T-cell (primary cell): ENCODE measurements at regions not wholly inside any gene's neighbourhood (a gene's known extent, or its start where the extent isn't known, plus 50 kb on each side); places are given as distances from the start of the nearest gene placed in this dataset.

Experiments
- ATAC-seq, 4 experiments: fragments of 200-7000 bp in 3 of 4; fragments of 150-1000 bp in 1 of 4; cut with Tn5 transposase; replicated peaks in 1 of 4; 1 replicate in 3 of 4; 2 replicates in 1 of 4; pipeline ENCODE4 v1.10.0; 2021; ENCODE audit warnings: moderate library complexity in 3 of 4, mild to moderate bottlenecking in 2 of 4, moderate number of reproducible peaks in 1 of 4
- CTCF ChIA-PET, 2 donors: fragments of 300-600 bp; sonication (Branson Sonifier 250); formaldehyde crosslinking; loops; one replicate each; lab custom pipeline; 2022; ENCODE audit warnings: antibody characterized with exemption in 2 of 2; lab: Charles Lee
- POLR2A ChIA-PET, 2 donors: fragments of 300-600 bp; sonication (Branson Sonifier 250); formaldehyde crosslinking; loops; one replicate each; lab custom pipeline; 2022; ENCODE audit warnings: antibody characterized with exemption in 2 of 2; lab: Charles Lee
- DNase-seq, 35 experiments: peaks; one replicate each; pipeline versions ENCODE4 v3.0.0 to v3.0.0-alpha.2; 2013 to 2023
- H3K27ac ChIP-seq: one replicate; pipeline ENCODE4 v1.5.1; 2013; ENCODE audit warnings: low read length
- H3K27me3 ChIP-seq, 2 experiments: replicated peaks in 1 of 2; 1 replicate in 1 of 2; 2 replicates in 1 of 2; pipeline versions ENCODE4 v1.6.1 to v1.7.0; 2013; ENCODE audit warnings: low read length in 1 of 2, mixed read lengths in 1 of 2; ENCODE audit not compliant: control insufficient read depth in 2 of 2, insufficient read depth in 2 of 2; ENCODE audit errors: extremely low read depth in 1 of 2
- H3K36me3 ChIP-seq, 2 donors: 1 replicate in 1 of 2; 2 replicates in 1 of 2; pipeline versions ENCODE4 v1.6.1 to v1.7.0; 2013; ENCODE audit warnings: low read length in 1 of 2; ENCODE audit not compliant: control insufficient read depth in 2 of 2, insufficient read depth in 1 of 2; ENCODE audit errors: extremely low read depth in 1 of 2
- H3K4me1 ChIP-seq, 2 experiments: 1 replicate in 1 of 2; 2 replicates in 1 of 2; pipeline versions ENCODE4 v1.6.1 to v1.7.0; 2013; ENCODE audit warnings: low read length in 2 of 2, mixed read lengths in 1 of 2; ENCODE audit not compliant: insufficient read depth in 2 of 2, control insufficient read depth in 1 of 2; ENCODE audit errors: extremely low read depth in 1 of 2
- H3K4me3 ChIP-seq, 2 donors: 1 replicate in 1 of 2; 2 replicates in 1 of 2; pipeline versions ENCODE4 v1.5.1 to v1.7.0; 2013; ENCODE audit warnings: mild to moderate bottlenecking in 2 of 2, low read length in 1 of 2, moderate library complexity in 1 of 2; ENCODE audit not compliant: control insufficient read depth in 1 of 2; ENCODE audit errors: extremely low read depth in 1 of 2
- H3K9me3 ChIP-seq: 2 replicates; pipeline ENCODE4 v1.7.0; 2013
- H3K27ac Mint-ChIP-seq, 2 donors: one replicate each; pipeline ENCODE4 v1.8.0; 2020 to 2021; ENCODE audit warnings: mild to moderate bottlenecking in 2 of 2, mixed read lengths in 2 of 2
- H3K27me3 Mint-ChIP-seq, 2 donors: one replicate each; pipeline ENCODE4 v1.8.0; 2021 to 2022; ENCODE audit warnings: mixed read lengths in 2 of 2
- H3K36me3 Mint-ChIP-seq: one replicate; pipeline ENCODE4 v1.8.0; 2021; ENCODE audit warnings: mixed read lengths
- H3K4me1 Mint-ChIP-seq, 3 donors: one replicate each; pipeline ENCODE4 v1.8.0; 2020 to 2022; ENCODE audit warnings: mixed read lengths in 3 of 3, mild to moderate bottlenecking in 1 of 3
- H3K4me3 Mint-ChIP-seq, 3 donors: one replicate each; pipeline ENCODE4 v1.8.0; 2020 to 2022; ENCODE audit warnings: mild to moderate bottlenecking in 3 of 3, mixed read lengths in 3 of 3, moderate library complexity in 3 of 3
- H3K9me3 Mint-ChIP-seq, 3 donors: one replicate each; pipeline ENCODE4 v1.8.0; 2020 to 2022; ENCODE audit warnings: mixed read lengths in 3 of 3
- WGBS: methylation state at CpG from one replicate; pipeline ENCODE4 v1.1.5; 2013; ENCODE audit warnings: missing lambda C conversion rate; ENCODE audit not compliant: insufficient coverage; 5-methylcytosine and 5-hydroxymethylcytosine counted together

DNA sequence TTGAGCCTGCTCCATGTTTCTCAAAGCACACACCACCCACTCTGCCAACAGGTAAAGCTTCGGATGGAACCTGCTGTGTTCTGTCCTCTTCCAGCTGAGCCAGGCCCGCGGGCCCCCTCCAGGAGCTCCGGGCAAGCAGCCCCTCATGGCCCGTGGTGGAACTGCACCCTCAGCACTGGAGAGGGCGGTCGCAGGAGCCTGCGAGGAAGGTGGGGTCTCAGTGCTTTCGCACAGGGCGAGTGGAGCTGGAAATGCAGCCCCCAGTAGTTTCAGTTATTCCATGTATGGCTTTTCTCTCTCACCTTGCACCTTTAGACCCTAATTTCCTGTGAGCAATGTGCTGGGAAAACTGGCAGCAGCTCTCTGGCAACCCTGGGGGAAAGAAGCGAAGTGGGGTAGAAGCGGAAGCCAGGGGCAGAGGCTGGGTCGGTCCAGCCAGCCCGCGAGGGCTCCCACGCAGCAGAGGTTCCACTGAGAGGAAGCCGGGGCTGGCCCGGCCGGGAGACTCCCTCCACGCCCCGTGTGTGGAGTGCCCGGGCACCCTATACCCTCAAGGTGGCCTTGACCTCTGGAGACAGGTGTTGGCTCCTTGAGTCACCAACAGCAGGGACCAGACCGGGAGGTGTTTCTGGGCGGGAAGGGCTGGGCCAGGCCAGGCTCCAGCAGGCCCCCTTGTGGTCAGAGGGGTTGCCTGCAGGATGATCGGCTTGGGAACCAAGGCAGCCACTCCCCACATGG lies 119.9 kb upstream of the TMEM45B start:
- ATAC-seq (peak; percentile 91 to 95 (median 92)), DNase-seq (peak; percentile 27 to 77 (median 60))
- CTCF ChIA-PET = interaction anchor here (0.5 to 1.3 kb wide), 8 partner anchors 8 to 1271 kb away, joined by 3 to 4 read pairs (median 4); no protein-coding TSS in a partner anchor
- Histone ChIP-seq H3K36me3 (no peaks in the 10 kb centered on the region), H3K9me3 (no peaks in the 10 kb centered on the region), H3K27ac (no peak overlapping the region), H3K4me1 (peaks cover 0 to 14% of the 10 kb centered on the region in 2 experiments), H3K27me3 (peaks cover 0 to 26% of the 10 kb centered on the region in 2 experiments), H3K4me3 (peak overlapping the region; percentile 48 to 55)
- POLR2A ChIA-PET = no interaction called here
- no peaks in the 10 kb centered on the region for H3K9me3 Mint-ChIP-seq
- peak overlapping the region; percentile 77 to 85 (median 84) for H3K4me3 Mint-ChIP-seq
- H3K36me3 Mint-ChIP-seq = no peaks in the 10 kb centered on the region
- peaks cover 0 to 8% of the 10 kb centered on the region in 2 donors for H3K27me3 Mint-ChIP-seq
- peak overlapping the region; percentile 23 to 58 for H3K27ac Mint-ChIP-seq
- 3% methylated on average over 18 of the region's 25 CpGs for WGBS
- H3K4me1 Mint-ChIP-seq = peaks cover 7 to 10% (median 8%) of the 10 kb centered on the region in 3 donors

- H3K27ac ChIP-seq = no peak overlapping the region
- no peaks in the 10 kb centered on the region for H3K36me3 ChIP-seq
- Mint-ChIP-seq H3K27me3 (peaks cover 0 to 11% of the 10 kb centered on the region in 2 donors), H3K36me3 (no peaks in the 10 kb centered on the region), H3K4me1 (peaks cover 7 to 10% (median 8%) of the 10 kb centered on the region in 3 donors), H3K4me3 (peak overlapping the region; percentile 77 to 85 (median 84)), H3K27ac (no peak overlapping the region), H3K9me3 (no peaks in the 10 kb centered on the region)
- no peak for DNase-seq
- 76% methylated on average over 7 of the region's 13 CpGs for WGBS
- no peak for ATAC-seq
- CTCF ChIA-PET = interaction anchor here in 1 of 2 donors (1.0 kb wide), 1 partner anchor 9 kb away, joined by 3 read pairs; no protein-coding TSS in a partner anchor
- no peak overlapping the region for H3K4me3 ChIP-seq
- peaks cover 0 to 14% of the 10 kb centered on the region in 2 experiments for H3K4me1 ChIP-seq
- POLR2A ChIA-PET = no interaction called here
- no peaks in the 10 kb centered on the region for H3K9me3 ChIP-seq
- H3K27me3 ChIP-seq = peaks cover 0 to 22% of the 10 kb centered on the region in 2 experiments
Observed at GRCh38 chr11:129696309-129696989, 119.2 kb upstream of the TMEM45B start.

- CTCF ChIA-PET = no interaction called here
- no peak overlapping the region for H3K27ac Mint-ChIP-seq
Observed at GRCh38 chr11:129698212-129698611, 117.4 kb upstream of the TMEM45B start.

DNA sequence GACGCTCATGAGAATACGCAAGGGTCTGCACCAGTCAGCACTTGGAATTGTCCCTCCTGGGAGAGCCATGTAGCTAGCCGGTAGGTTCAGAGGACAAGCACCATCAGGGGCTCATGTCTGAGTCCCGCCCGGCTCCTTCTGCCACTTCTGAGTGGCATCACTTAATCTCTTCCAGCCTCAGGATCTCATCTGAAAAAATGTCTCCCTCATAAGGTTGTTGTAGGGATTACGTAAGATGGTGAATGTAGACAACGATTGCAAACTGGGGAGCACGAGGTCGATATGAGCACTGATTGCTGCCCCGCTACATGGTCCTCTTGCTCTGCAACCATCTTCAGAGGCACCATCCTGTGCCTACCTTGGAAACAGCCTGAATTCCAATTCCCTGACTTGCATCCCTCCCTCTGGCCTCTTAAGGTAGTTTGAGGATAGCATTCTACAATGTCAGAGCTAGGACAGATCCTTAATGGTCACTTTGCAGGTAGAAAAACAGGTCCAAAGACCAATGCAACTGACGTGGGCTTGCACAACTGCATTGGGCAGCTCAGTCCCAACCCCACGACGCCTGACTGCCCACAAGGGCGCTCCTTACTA lies 115.8 kb upstream of the TMEM45B start:
- Mint-ChIP-seq H3K9me3 (no peaks in the 10 kb centered on the region), H3K27ac (no peak overlapping the region), H3K27me3 (peaks cover 0 to 10% of the 10 kb centered on the region in 2 donors), H3K4me1 (peaks cover 5 to 8% (median 7%) of the 10 kb centered on the region in 3 donors), H3K4me3 (no peak overlapping the region), H3K36me3 (no peaks in the 10 kb centered on the region)
- no peak overlapping the region for H3K4me3 ChIP-seq
- POLR2A ChIA-PET = no interaction called here
- no peak overlapping the region for H3K27ac ChIP-seq
- peaks cover 0 to 11% of the 10 kb centered on the region in 2 experiments for H3K27me3 ChIP-seq
- 88% methylated on average over 7 of the region's 14 CpGs for WGBS
- no peaks in the 10 kb centered on the region for H3K36me3 ChIP-seq
- H3K9me3 ChIP-seq = no peaks in the 10 kb centered on the region
- no peak for DNase-seq
- peaks cover 0 to 14% of the 10 kb centered on the region in 2 experiments for H3K4me1 ChIP-seq
- CTCF ChIA-PET = no interaction called here
- no peak for ATAC-seq

More at GRCh38 chr11:129698212-129698611, 117.4 kb upstream of the TMEM45B start:
- H3K36me3 Mint-ChIP-seq = no peaks in the 10 kb centered on the region
- Histone ChIP-seq H3K9me3 (no peaks in the 10 kb centered on the region), H3K27ac (no peak overlapping the region), H3K36me3 (no peaks in the 10 kb centered on the region), H3K4me3 (no peak overlapping the region), H3K27me3 (peaks cover 0 to 15% of the 10 kb centered on the region in 2 experiments), H3K4me1 (peaks cover 0 to 14% of the 10 kb centered on the region in 2 experiments)
- H3K27me3 Mint-ChIP-seq = peaks cover 0 to 10% of the 10 kb centered on the region in 2 donors
- WGBS = 0% methylated on average over 1 of the region's 1 CpG
- H3K9me3 Mint-ChIP-seq = no peaks in the 10 kb centered on the region
- ATAC-seq (no peak), DNase-seq (no peak)
- POLR2A ChIA-PET = no interaction called here
- peaks cover 7 to 10% (median 8%) of the 10 kb centered on the region in 3 donors for H3K4me1 Mint-ChIP-seq
- no peak overlapping the region for H3K4me3 Mint-ChIP-seq

- H3K36me3 Mint-ChIP-seq = no peaks in the 10 kb centered on the region
- whole genome bisulfite sequencing = 87% methylated on average over 2 of the region's 3 CpGs
- no peak for ATAC-seq
- no peak for DNase-seq
- Histone ChIP-seq H3K4me3 (no peak overlapping the region), H3K36me3 (no peaks in the 10 kb centered on the region), H3K27ac (no peak overlapping the region), H3K4me1 (peaks cover 0 to 7% of the 10 kb centered on the region in 2 experiments), H3K27me3 (peaks cover 0 to 13% of the 10 kb centered on the region in 2 experiments), H3K9me3 (no peaks in the 10 kb centered on the region)
- H3K27me3 Mint-ChIP-seq = peaks cover 0 to 10% of the 10 kb centered on the region in 2 donors
- H3K4me3 Mint-ChIP-seq = no peak overlapping the region
- H3K9me3 Mint-ChIP-seq = no peaks in the 10 kb centered on the region
- no peak overlapping the region for H3K27ac Mint-ChIP-seq
- POLR2A ChIA-PET = no interaction called here
- CTCF ChIA-PET = no interaction called here
- H3K4me1 Mint-ChIP-seq = peaks cover 0 to under 1% (median under 1%) of the 10 kb centered on the region in 3 donors
Observed at GRCh38 chr11:129700701-129701100, 114.9 kb upstream of the TMEM45B start.

DNA sequence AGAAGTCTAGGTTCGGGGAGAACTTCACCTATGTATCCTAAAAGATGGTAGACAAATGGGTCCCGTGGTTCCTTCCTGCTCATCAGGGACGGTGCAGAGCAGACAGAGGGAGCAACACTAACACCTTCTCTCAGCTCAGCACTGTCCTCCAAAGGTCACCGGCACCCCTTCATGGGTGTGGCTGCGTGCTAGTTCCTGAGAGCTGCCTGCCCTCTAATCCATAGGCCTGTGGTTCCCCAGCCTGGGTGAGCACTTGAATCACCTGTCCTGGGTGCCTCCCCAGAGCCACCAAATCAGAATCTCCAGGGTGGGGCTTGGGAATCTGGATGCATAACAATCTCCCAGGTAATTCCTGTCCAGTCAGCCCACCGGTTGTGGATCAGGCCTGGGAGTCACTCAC lies 113.9 kb upstream of the TMEM45B start:
- Histone ChIP-seq H3K4me1 (no peaks in the 10 kb centered on the region), H3K27ac (no peak overlapping the region), H3K4me3 (no peak overlapping the region), H3K36me3 (no peaks in the 10 kb centered on the region), H3K27me3 (peaks cover 0 to 5% of the 10 kb centered on the region in 2 experiments), H3K9me3 (no peaks in the 10 kb centered on the region)
- H3K9me3 Mint-ChIP-seq = no peaks in the 10 kb centered on the region
- ChIA-PET CTCF (no interaction called here), POLR2A (no interaction called here)
- no peak overlapping the region for H3K27ac Mint-ChIP-seq
- no peak overlapping the region for H3K4me3 Mint-ChIP-seq
- H3K36me3 Mint-ChIP-seq = no peaks in the 10 kb centered on the region
- no peak for ATAC-seq
- H3K27me3 Mint-ChIP-seq = peaks cover 0 to 16% of the 10 kb centered on the region in 2 donors
- whole genome bisulfite sequencing = 82% methylated on average over 4 of the region's 6 CpGs
- no peak for DNase-seq
- H3K4me1 Mint-ChIP-seq = no peaks in the 10 kb centered on the region
